Type B pancreatic cell (in vitro differentiated cells): ENCODE measurements at regions not wholly inside any gene's neighbourhood (a gene's known extent, or its start where the extent isn't known, plus 50 kb on each side); places are given as distances from the start of the nearest gene placed in this dataset.
"Not testable (repeated sequence)": the region's sequence is repeated elsewhere in the genome, so short reads cannot be mapped to it uniquely, and the experiment has no call there.

Source experiments
- DNase-seq: peaks from one replicate; pipeline ENCODE4 v3.0.0; 2021; ENCODE audit warnings: mixed read lengths; ENCODE audit not compliant: unreplicated experiment; ENCODE audit errors: extremely low spot score
- H3K27ac Mint-ChIP-seq: 2 replicates; pipeline ENCODE4 v1.8.0; 2021; ENCODE audit warnings: mild to moderate bottlenecking, mixed read lengths
- H3K27me3 Mint-ChIP-seq: 2 replicates; pipeline ENCODE4 v1.8.0; 2021; ENCODE audit warnings: mixed read lengths
- H3K36me3 Mint-ChIP-seq: 2 replicates; pipeline ENCODE4 v1.8.0; 2021; ENCODE audit warnings: mixed read lengths
- H3K4me1 Mint-ChIP-seq: one replicate; pipeline ENCODE4 v1.8.0; 2021; ENCODE audit warnings: mixed read lengths; ENCODE audit not compliant: unreplicated experiment
- H3K4me3 Mint-ChIP-seq: 2 replicates; pipeline ENCODE4 v1.8.0; 2021; ENCODE audit warnings: mild to moderate bottlenecking, mixed read lengths
- H3K9me3 Mint-ChIP-seq: 2 replicates; pipeline ENCODE4 v1.8.0; 2021; ENCODE audit warnings: mixed read lengths
- TF ChIP-seq, protein P1 (sequence below): fragments of 200-600 bp; sonication (generic); conservative IDR thresholded peaks from 2 replicates; pipeline ENCODE4 v1.5.0; 2021; ENCODE audit warnings: antibody characterized with exemption, mild to moderate bottlenecking

DNA sequence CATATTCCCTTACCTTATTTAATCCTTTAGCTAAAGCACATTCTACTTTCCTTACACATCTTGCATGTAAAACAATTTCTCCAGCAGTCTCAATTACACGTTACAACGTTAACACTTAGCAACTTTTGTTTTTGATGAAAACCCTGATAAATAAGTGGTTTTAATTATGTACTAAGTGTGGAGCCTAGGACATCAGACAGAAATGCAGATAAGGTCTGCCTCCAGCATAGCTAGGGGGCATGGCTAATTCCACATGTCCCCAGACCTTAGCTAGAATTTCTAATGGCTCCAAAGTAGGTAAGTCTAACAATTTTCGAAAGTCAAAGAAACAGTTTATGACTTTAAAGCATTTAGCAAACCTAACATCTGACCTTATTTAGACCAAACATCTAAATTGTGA, 77.4 kb upstream of the TERB2 start:
- no peak for DNase-seq
- Mint-ChIP-seq H3K27ac (no peak overlapping the region), H3K36me3 (no peaks in the 10 kb centered on the region), H3K4me3 (no peak overlapping the region), H3K4me1 (peaks cover 15% of the 10 kb centered on the region), H3K27me3 (no peaks in the 10 kb centered on the region), H3K9me3 (peaks cover 15% of the 10 kb centered on the region)
- TF ChIP-seq, protein P1, sequence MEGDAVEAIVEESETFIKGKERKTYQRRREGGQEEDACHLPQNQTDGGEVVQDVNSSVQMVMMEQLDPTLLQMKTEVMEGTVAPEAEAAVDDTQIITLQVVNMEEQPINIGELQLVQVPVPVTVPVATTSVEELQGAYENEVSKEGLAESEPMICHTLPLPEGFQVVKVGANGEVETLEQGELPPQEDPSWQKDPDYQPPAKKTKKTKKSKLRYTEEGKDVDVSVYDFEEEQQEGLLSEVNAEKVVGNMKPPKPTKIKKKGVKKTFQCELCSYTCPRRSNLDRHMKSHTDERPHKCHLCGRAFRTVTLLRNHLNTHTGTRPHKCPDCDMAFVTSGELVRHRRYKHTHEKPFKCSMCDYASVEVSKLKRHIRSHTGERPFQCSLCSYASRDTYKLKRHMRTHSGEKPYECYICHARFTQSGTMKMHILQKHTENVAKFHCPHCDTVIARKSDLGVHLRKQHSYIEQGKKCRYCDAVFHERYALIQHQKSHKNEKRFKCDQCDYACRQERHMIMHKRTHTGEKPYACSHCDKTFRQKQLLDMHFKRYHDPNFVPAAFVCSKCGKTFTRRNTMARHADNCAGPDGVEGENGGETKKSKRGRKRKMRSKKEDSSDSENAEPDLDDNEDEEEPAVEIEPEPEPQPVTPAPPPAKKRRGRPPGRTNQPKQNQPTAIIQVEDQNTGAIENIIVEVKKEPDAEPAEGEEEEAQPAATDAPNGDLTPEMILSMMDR, result no peak

DNA sequence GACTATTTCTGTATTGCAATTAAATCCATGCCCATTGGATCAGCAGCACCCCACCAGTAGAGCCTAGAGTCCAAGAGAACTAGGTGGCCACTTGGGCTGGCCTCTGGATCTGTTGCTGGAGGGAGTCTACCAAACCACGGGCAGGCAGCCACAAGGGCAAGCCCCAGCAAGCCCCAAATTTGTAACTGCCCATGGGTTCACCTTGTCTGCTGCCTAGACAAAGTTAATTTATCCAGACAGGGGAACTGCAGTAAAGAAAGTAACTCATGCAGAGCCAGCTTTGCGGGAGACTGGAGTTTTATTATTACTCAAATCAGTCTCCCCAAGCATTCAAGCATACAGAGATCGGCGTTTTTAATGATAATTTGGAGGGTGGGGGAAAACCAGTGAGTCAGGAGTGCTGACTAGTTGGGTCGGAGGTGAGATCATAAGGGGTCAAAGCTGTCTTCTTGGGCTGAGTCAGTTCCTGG, 74.0 kb upstream of the TERB2 start:
- Mint-ChIP-seq H3K4me1 (peaks cover 16% of the 10 kb centered on the region), H3K9me3 (peaks cover 10% of the 10 kb centered on the region), H3K36me3 (no peaks in the 10 kb centered on the region), H3K27ac (no peak overlapping the region), H3K27me3 (no peaks in the 10 kb centered on the region), H3K4me3 (no peak overlapping the region)
- no peak for DNase-seq
- TF ChIP-seq, protein P1, result no peak

DNA sequence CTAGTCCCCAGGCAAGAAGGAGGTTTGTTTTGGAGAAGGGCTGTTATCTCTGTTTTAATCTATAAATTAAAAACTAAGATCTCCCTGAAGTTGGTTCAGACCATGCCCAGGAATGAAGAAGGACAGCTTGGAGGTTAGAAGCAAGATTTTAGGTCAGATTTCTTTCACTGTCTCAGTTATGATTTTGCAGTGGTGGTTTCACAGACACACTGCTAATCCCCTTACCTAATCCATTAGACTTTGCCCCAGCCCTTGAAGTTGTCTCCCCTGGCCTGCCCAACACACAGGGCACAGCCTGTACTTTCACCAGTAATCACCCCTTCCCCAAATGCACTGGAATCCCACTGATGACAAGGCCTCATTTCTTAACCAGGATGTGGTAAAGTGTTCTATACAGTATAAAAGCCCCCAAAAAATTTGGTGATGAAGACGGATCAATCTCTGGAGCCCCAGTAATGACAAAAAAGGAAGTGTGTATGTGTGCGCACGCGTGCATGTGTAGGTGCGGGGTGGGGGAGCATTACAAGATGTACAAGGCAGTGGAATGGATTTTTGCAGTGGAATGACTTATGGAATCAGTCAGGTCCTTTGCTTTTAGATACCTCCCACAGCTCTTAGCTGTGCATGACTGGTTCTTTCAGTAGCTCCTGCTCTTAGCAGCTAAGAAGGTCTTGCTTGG, 73.1 kb upstream of the TERB2 start:
- H3K4me3 Mint-ChIP-seq, result no peak overlapping the region

DNA sequence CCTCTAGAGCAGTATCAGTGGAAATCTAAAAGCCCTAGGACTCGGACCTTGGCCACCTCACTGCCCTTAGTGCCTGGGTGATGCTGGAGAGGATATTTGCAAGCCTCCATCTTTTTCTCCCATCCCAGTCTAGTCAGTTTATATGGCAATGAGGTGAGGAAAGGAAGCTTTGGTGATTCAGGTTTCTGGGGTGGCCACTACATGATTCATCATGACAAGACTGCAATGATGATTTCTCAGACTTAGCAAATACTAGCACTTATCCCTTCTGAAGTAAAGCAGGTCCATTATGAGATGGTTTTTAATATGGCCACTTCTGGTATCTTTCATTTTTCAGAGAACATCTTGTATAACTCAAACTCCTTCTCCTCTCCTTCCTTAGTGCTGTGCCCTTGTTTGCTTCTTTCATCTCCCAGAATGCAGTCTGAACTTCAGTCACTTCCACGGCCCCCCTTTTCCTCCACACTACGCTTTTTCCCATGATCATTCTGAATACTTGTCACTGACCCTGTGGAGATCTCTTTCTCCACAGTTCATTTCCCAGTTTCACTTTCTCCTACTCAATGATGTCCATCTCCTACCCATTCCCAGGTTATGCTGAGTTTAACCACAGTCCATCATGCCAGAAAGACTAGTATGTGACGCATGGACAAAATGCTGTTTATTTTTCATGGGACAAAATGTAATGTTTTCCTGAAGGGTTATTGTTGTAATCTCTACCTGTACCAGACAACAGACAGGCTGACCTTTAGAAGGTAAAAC, 57.4 kb upstream of the TERB2 start:
- H3K36me3 Mint-ChIP-seq, H3K4me1 Mint-ChIP-seq, H3K27me3 Mint-ChIP-seq, H3K27ac Mint-ChIP-seq, DNase-seq, H3K9me3 Mint-ChIP-seq: not testable (repeated sequence)
- peak overlapping the region; percentile 28 for H3K4me3 Mint-ChIP-seq

More for the DNA sequence above, 73.1 kb upstream of the TERB2 start:
- no peaks in the 10 kb centered on the region for H3K27me3 Mint-ChIP-seq
- H3K4me1 Mint-ChIP-seq, result peaks cover 16% of the 10 kb centered on the region
- no peak for DNase-seq
- no peak overlapping the region for H3K27ac Mint-ChIP-seq
- H3K9me3 Mint-ChIP-seq, result peaks cover 10% of the 10 kb centered on the region
- H3K36me3 Mint-ChIP-seq, result no peaks in the 10 kb centered on the region
- TF ChIP-seq, protein P1, result no peak

DNA sequence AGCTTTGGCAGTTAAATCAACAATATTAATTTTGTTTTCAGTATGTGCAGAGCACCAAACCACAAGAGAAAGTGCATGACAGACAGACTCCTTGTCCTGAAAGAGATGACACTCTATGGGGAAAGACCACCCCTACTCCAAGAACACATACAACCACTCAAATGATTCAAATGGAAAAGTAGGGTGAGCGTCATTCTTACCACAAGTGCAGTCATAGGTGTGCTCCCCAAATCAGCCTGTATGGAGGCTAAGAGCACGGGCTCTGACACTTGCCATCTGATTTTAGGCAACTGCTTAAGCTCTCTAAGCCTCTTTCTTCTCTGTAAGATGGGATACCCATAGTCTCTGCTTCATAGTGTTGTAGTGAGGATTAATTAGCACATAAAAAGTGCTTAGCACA, 56.7 kb upstream of the TERB2 start:
- H3K27ac Mint-ChIP-seq, H3K4me3 Mint-ChIP-seq: not testable (repeated sequence)

DNA sequence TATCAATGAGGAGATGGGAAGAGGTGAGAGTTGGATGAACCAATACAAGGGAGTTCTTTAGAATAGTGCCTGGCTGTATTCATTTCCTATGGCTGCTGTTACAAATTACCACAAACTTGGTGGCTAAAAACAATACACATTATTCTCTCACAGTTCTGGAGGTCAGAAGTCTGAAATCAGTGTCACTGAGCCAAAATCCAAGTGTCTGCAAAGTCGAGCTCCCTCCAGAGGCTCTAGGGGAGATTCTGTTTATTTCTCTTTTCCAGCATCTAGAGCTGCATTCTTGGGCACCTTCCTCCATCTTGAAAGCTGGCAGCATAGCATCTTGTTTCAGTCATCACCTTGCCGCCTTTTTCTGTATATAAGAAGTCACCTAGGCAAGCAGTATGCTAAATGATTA, 55.7 kb upstream of the TERB2 start:
- H3K4me1 Mint-ChIP-seq, result not testable (repeated sequence)

More for the DNA sequence above, 56.7 kb upstream of the TERB2 start:
- not testable (repeated sequence) for H3K9me3 Mint-ChIP-seq, H3K36me3 Mint-ChIP-seq, H3K27me3 Mint-ChIP-seq, H3K4me1 Mint-ChIP-seq, DNase-seq

DNA sequence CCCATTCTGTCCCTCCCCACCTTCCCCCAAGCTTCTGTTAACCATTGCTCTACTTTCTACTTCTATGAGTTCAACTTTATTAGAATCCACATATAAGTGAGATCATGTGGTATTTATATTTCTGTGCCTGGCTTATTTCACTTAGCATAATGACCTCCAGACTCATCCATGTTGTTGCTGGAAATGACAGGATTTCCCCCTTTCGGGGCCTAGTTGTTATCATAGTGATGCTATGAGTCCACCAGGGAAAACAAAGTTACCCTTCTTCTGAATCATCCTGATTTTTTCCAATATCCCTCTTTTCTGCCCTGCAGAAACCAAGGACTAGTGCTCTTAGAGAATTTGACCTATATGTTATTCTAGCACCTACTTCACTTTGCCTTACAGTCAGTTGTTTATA, 53.2 kb upstream of the TERB2 start:
- H3K4me3 Mint-ChIP-seq, DNase-seq, H3K4me1 Mint-ChIP-seq, H3K27ac Mint-ChIP-seq, H3K36me3 Mint-ChIP-seq, H3K9me3 Mint-ChIP-seq, H3K27me3 Mint-ChIP-seq: not testable (repeated sequence)

More for the DNA sequence above, 55.7 kb upstream of the TERB2 start:
- H3K4me3 Mint-ChIP-seq, H3K27me3 Mint-ChIP-seq, H3K27ac Mint-ChIP-seq, DNase-seq, H3K9me3 Mint-ChIP-seq, H3K36me3 Mint-ChIP-seq: not testable (repeated sequence)

DNA sequence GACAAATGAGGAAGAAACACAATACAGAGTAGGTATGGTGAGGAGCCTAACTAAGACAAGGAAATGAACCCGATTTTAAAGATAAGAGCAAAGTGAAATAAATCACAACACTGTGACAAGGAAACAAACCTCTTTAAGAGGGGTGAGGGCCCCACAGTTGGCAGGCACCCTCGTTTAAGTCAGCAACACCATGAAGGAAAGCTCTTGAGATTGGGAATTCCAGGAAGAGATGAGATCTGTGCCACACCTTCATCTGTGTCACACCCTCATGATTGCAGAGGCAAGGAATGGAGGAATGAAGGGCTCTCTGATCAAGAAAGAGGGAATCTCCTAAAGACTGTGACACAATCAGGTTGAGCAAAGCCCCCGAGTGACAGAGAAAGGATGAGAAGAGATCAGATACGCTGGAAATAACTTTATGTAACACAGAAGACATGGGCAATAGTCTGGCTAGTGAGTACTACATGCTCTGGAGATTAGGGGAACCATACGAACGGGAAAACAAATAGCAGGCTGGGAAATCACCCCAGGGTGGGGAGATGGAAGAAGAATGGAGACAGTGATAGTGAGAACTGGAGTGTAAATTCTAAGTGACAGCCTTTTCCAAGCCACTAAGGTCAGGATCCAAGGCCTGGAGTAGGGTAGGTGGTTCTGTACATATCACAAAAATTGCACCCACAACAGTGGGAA, 51.7 kb upstream of the TERB2 start:
- H3K27me3 Mint-ChIP-seq, H3K36me3 Mint-ChIP-seq, H3K9me3 Mint-ChIP-seq, DNase-seq, H3K4me3 Mint-ChIP-seq, H3K4me1 Mint-ChIP-seq: not testable (repeated sequence)
- peak overlapping the region; percentile 93 for H3K27ac Mint-ChIP-seq
